ENCODE measurements at regions not wholly inside any gene's neighbourhood (a gene's known extent, or its start where the extent isn't known, plus 50 kb on each side); places are given as distances from the start of the nearest gene placed in this dataset.

- no peaks in the 10 kb centered on the region for H3K9me3 ChIP-seq (ENCODE audit: low read length)
- DNase-seq (ENCODE audit: low spot score) = no peak
- WGBS (ENCODE audit: low lambda C conversion rate) = 92% methylated on average over 2 of the region's 2 CpGs
- no peak overlapping the region for H2AFZ ChIP-seq (ENCODE audit: low read length)
- H3K36me3 ChIP-seq (replicated peaks in 1 of 2; ENCODE audit: control insufficient read depth in 1 of 2, insufficient read depth in 2 of 2, low read length in 2 of 2) = no peaks in the 10 kb centered on the region
- in situ Hi-C loops (cut with HindIII; ENCODE audit: extremely low pct_ligation_motif_present, low pct_unique_long_range_greater_than_20kb) (loop anchor here (5.0 kb wide), 2 partner anchors 48 to 153 kb away; no protein-coding TSS in a partner anchor), intact Hi-C loops (cut with micrococcal nuclease; ENCODE audit: unreplicated experiment) (no loop called here)
- no peaks in the 10 kb centered on the region for H3K27me3 ChIP-seq (ENCODE audit: control insufficient read depth in 1 of 2, insufficient read depth in 2 of 2, low read length in 2 of 2)
- no peak for ATAC-seq
- no peak overlapping the region for H3K4me2 ChIP-seq (ENCODE audit: low read depth, low read length)
- H3K4me3 ChIP-seq (replicated peaks in 1 of 3; ENCODE audit: insufficient read depth in 1 of 3, low read depth in 2 of 3, low read length in 3 of 3) = no peak overlapping the region
- ChIA-PET CTCF (ENCODE audit: low intra/inter-chr PET ratio, low total read pairs) (interaction anchor here (5.2 kb wide), 1 partner anchor 45 kb away, joined by 85 read pairs; no protein-coding TSS in a partner anchor), POLR2A (no interaction called here)
- no peaks in the 10 kb centered on the region for H4K20me1 ChIP-seq (ENCODE audit: insufficient read depth, low read length)
- TF ChIP-seq ZNF563 (CRISPR knock-in tag; IDR thresholded peaks at IDR 0.05) (no peak), KMT2B (CRISPR knock-in tag; IDR thresholded peaks at IDR 0.05) (no peak), ZNF205 (CRISPR knock-in tag; IDR thresholded peaks at IDR 0.05) (no peak), ZNF616 (CRISPR knock-in tag; IDR thresholded peaks at IDR 0.05; ENCODE audit: low read depth) (no peak), DNMT3B (CRISPR knock-in tag; conservative IDR thresholded peaks at IDR 0.05) (no peak), SRF (IDR thresholded peaks at IDR 0.05; ENCODE audit: low read depth, low read length) (no peak), NR2F1 (CRISPR knock-in tag; IDR thresholded peaks at IDR 0.05) (no peak), PAWR (CRISPR knock-in tag; IDR thresholded peaks at IDR 0.05; ENCODE audit: borderline replicate concordance) (no peak), ZNF720 (CRISPR knock-in tag; IDR thresholded peaks at IDR 0.05) (no peak), ZNF790 (CRISPR knock-in tag; IDR thresholded peaks at IDR 0.05; ENCODE audit: borderline replicate concordance) (no peak), IKZF4 (CRISPR knock-in tag; IDR thresholded peaks at IDR 0.05; ENCODE audit: borderline replicate concordance, low read depth, not compliant biosample characterization) (no peak)
- TF ChIP-seq, protein P1, sequence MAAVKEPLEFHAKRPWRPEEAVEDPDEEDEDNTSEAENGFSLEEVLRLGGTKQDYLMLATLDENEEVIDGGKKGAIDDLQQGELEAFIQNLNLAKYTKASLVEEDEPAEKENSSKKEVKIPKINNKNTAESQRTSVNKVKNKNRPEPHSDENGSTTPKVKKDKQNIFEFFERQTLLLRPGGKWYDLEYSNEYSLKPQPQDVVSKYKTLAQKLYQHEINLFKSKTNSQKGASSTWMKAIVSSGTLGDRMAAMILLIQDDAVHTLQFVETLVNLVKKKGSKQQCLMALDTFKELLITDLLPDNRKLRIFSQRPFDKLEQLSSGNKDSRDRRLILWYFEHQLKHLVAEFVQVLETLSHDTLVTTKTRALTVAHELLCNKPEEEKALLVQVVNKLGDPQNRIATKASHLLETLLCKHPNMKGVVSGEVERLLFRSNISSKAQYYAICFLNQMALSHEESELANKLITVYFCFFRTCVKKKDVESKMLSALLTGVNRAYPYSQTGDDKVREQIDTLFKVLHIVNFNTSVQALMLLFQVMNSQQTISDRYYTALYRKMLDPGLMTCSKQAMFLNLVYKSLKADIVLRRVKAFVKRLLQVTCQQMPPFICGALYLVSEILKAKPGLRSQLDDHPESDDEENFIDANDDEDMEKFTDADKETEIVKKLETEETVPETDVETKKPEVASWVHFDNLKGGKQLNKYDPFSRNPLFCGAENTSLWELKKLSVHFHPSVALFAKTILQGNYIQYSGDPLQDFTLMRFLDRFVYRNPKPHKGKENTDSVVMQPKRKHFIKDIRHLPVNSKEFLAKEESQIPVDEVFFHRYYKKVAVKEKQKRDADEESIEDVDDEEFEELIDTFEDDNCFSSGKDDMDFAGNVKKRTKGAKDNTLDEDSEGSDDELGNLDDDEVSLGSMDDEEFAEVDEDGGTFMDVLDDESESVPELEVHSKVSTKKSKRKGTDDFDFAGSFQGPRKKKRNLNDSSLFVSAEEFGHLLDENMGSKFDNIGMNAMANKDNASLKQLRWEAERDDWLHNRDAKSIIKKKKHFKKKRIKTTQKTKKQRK (IDR thresholded peaks at IDR 0.05; ENCODE audit: low read length) = no peak
- TF ChIP-seq, protein P2, sequence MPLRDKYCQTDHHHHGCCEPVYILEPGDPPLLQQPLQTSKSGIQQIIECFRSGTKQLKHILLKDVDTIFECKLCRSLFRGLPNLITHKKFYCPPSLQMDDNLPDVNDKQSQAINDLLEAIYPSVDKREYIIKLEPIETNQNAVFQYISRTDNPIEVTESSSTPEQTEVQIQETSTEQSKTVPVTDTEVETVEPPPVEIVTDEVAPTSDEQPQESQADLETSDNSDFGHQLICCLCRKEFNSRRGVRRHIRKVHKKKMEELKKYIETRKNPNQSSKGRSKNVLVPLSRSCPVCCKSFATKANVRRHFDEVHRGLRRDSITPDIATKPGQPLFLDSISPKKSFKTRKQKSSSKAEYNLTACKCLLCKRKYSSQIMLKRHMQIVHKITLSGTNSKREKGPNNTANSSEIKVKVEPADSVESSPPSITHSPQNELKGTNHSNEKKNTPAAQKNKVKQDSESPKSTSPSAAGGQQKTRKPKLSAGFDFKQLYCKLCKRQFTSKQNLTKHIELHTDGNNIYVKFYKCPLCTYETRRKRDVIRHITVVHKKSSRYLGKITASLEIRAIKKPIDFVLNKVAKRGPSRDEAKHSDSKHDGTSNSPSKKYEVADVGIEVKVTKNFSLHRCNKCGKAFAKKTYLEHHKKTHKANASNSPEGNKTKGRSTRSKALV (CRISPR knock-in tag; IDR thresholded peaks at IDR 0.05) = no peak
- no peaks in the 10 kb centered on the region for H3K79me2 ChIP-seq (ENCODE audit: insufficient read depth, low read length)
- peaks cover 29% of the 10 kb centered on the region for H3K4me1 ChIP-seq (ENCODE audit: insufficient read depth, low read length)
- no TSS peak for BruUV-seq (replicated peaks)
- FAIRE-seq = no peak
- no peak overlapping the region for H3K27ac ChIP-seq (ENCODE audit: extremely low read length, insufficient read depth, low read length)
- no peak overlapping the region for H3K9ac ChIP-seq (ENCODE audit: insufficient read depth, low read depth, low read length)
Measured at GRCh38 chr12:4039931-4040330, 166.7 kb upstream of the PARP11 start.
